GM12864 (cell line): ENCODE measurements at regions not wholly inside any gene's neighbourhood (a gene's known extent, or its start where the extent isn't known, plus 50 kb on each side); places are given as distances from the start of the nearest gene placed in this dataset.

ENCODE experiments used
- DNase-seq: peaks from one replicate; pipeline ENCODE4 v3.0.0-alpha.2; 2011; ENCODE audit warnings: low read depth
- H3K4me3 ChIP-seq: 2 replicates; pipeline ENCODE4 v1.5.1; 2011; ENCODE audit warnings: mild to moderate bottlenecking, low read depth, low read length, control low read depth
- CTCF ChIP-seq: IDR thresholded peaks from 2 replicates; pipeline ENCODE4 v1.5.1; 2011; ENCODE audit warnings: low read depth, mild to moderate bottlenecking, moderate library complexity, low read length, control low read depth, inconsistent platforms; ENCODE audit errors: missing control alignments

- no peak for TF ChIP-seq CTCF
- no peak overlapping the region for H3K4me3 ChIP-seq
- no peak for DNase-seq
These were observed 50.3 kb upstream of the TRIM9 start for GRCh38 chr14:51145246-51145645.

GRCh38 chr14:51147183-51147582 lies 52.3 kb upstream of the TRIM9 start:
- DNase-seq: no peak
- TF ChIP-seq CTCF: no peak

GRCh38 chr14:51155326-51155725 lies 60.4 kb upstream of the TRIM9 start:
- H3K4me3 ChIP-seq: no peak overlapping the region
- no peak for DNase-seq
- no peak for TF ChIP-seq CTCF

More at GRCh38 chr14:51147183-51147582, 52.3 kb upstream of the TRIM9 start:
- H3K4me3 ChIP-seq: no peak overlapping the region

- no peak for DNase-seq
- TF ChIP-seq CTCF: peak; percentile 65
- H3K4me3 ChIP-seq: no peak overlapping the region
These were observed 62.1 kb upstream of the TRIM9 start for GRCh38 chr14:51157012-51157411.

- no peak for TF ChIP-seq CTCF
- DNase-seq: no peak
These were observed 66.0 kb upstream of the TRIM9 start for GRCh38 chr14:51160871-51161270.

GRCh38 chr14:51165415-51165814 lies 70.5 kb upstream of the TRIM9 start:
- TF ChIP-seq CTCF: no peak
- H3K4me3 ChIP-seq: no peak overlapping the region
- no peak for DNase-seq

More at GRCh38 chr14:51160871-51161270, 66.0 kb upstream of the TRIM9 start:
- no peak overlapping the region for H3K4me3 ChIP-seq

- H3K4me3 ChIP-seq: no peak overlapping the region
- DNase-seq: no peak
- TF ChIP-seq CTCF: no peak
These were observed 72.3 kb upstream of the TMX1 start for GRCh38 chr14:51167587-51168214.
